HCT116 (cell line): ENCODE measurements at regions not wholly inside any gene's neighbourhood (a gene's known extent, or its start where the extent isn't known, plus 50 kb on each side); places are given as distances from the start of the nearest gene placed in this dataset.

Experiments
- ATAC-seq: fragments of 200-7000 bp; cut with Tn5 transposase; 2 replicates; pipeline ENCODE4 v1.9.1; 2020; ENCODE audit warnings: mild to moderate bottlenecking, moderate library complexity
- BruUV-seq: library from RNA; stranded (reverse); fragments of 400-500 nt; replicated peaks from 2 replicates; lab custom pipeline; 2021; lab: Mats Ljungman, UMichigan
- CTCF ChIA-PET: fragments of 300-600 bp; sonication (Branson Sonifier 250); formaldehyde crosslinking; loops from one replicate; lab custom pipeline; 2021; ENCODE audit warnings: antibody characterized with exemption; lab: Charles Lee
- POLR2A ChIA-PET: fragments of 300-600, 350-600 bp; sonication (Branson Sonifier 250); formaldehyde crosslinking; loops from one replicate; lab custom pipeline; 2021; ENCODE audit warnings: antibody characterized with exemption; lab: Charles Lee
- RAD21 ChIA-PET, 2 experiments: fragments of 300-600 bp; sonication (Branson Sonifier 250); formaldehyde crosslinking; loops; one replicate each; lab custom pipeline; 2023; ENCODE audit warnings: low total read pairs in 2 of 2; ENCODE audit not compliant: uncharacterized antibody in 2 of 2, unreplicated experiment in 2 of 2, low non-redundant PET in 1 of 2; lab: Charles Lee
- DNase-seq: peaks from one replicate; pipeline ENCODE4 v3.0.0-alpha.2; 2010; ENCODE audit warnings: low read depth, low spot score
- H2AFZ ChIP-seq: fragments of 200-600 bp; shearing (Covaris generic), sonication (generic); 2 replicates; pipeline ENCODE4 v1.6.1; 2017; ENCODE audit warnings: low read depth, mixed run types, mixed read lengths, antibody characterized with exemption, low read length; ENCODE audit not compliant: poor library complexity, severe bottlenecking
- H3K27ac ChIP-seq: 2 replicates; pipeline ENCODE4 v1.5.1; 2012; ENCODE audit warnings: low read depth, low read length
- H3K27me3 ChIP-seq: fragments of 200-600 bp; sonication (generic); 2 replicates; pipeline ENCODE4 v1.6.1; 2016; ENCODE audit warnings: mixed run types, low read length, mixed read lengths; ENCODE audit not compliant: insufficient read depth
- H3K36me3 ChIP-seq, 2 experiments: fragments of 200-500 bp in 1 of 2; fragments of 200-600 bp in 1 of 2; sonication (Bioruptor generic) in 1 of 2; sonication (generic) in 1 of 2; 2 replicates each; pipeline versions ENCODE4 v1.5.1 to v1.6.1; 2014 to 2016; ENCODE audit warnings: low read length in 2 of 2, inconsistent platforms in 1 of 2, mixed read lengths in 1 of 2, mixed run types in 1 of 2; ENCODE audit not compliant: insufficient read depth in 2 of 2, control insufficient read depth in 1 of 2
- H3K4me1 ChIP-seq, 2 experiments: fragments of 200-600 bp in 1 of 2; sonication (generic) in 1 of 2; 2 replicates each; pipeline versions ENCODE4 v1.5.1 to v1.6.1; 2012 to 2017; ENCODE audit warnings: low read length in 2 of 2, inconsistent platforms in 1 of 2, mild to moderate bottlenecking in 1 of 2, mixed read lengths in 1 of 2, mixed run types in 1 of 2, moderate library complexity in 1 of 2; ENCODE audit not compliant: insufficient read depth in 2 of 2, control insufficient read depth in 1 of 2
- H3K4me2 ChIP-seq: fragments of 200-600 bp; sonication (generic); 2 replicates; pipeline ENCODE4 v1.6.1; 2017; ENCODE audit warnings: mixed run types, low read length, mixed read lengths
- H3K4me3 ChIP-seq, 2 experiments: fragments of 200-600 bp in 1 of 2; sonication (generic) in 1 of 2; replicated peaks in 1 of 2; 2 replicates each; pipeline ENCODE4 v1.5.1; 2011 to 2016; ENCODE audit warnings: low read length in 2 of 2, control low read depth in 1 of 2, low read depth in 1 of 2, mild to moderate bottlenecking in 1 of 2, mixed read lengths in 1 of 2, mixed run types in 1 of 2
- H3K79me2 ChIP-seq: fragments of 200-600 bp; sonication (generic); 2 replicates; pipeline ENCODE4 v1.6.1; 2017; ENCODE audit warnings: mild to moderate bottlenecking, mixed run types, low read length, moderate library complexity, mixed read lengths; ENCODE audit not compliant: insufficient read depth
- H3K9ac ChIP-seq: fragments of 200-600 bp; sonication (generic); 2 replicates; pipeline ENCODE4 v1.6.1; 2016; ENCODE audit warnings: low read length, mixed read lengths
- H3K9me2 ChIP-seq: fragments of 200-600 bp; sonication (generic), shearing (Covaris generic); 2 replicates; pipeline ENCODE4 v1.6.1; 2017; ENCODE audit warnings: mixed run types, mild to moderate bottlenecking, moderate library complexity; ENCODE audit not compliant: insufficient read depth
- H3K9me3 ChIP-seq, 2 experiments: fragments of 200-500 bp in 1 of 2; fragments of 200-600 bp in 1 of 2; sonication (Bioruptor generic) in 1 of 2; sonication (generic) in 1 of 2; 2 replicates each; pipeline ENCODE4 v1.6.1; 2014 to 2017; ENCODE audit warnings: low read length in 2 of 2, mixed read lengths in 2 of 2, inconsistent platforms in 1 of 2, low read depth in 1 of 2, mild to moderate bottlenecking in 1 of 2, mixed run types in 1 of 2, moderate library complexity in 1 of 2; ENCODE audit not compliant: control insufficient read depth in 1 of 2, insufficient read depth in 1 of 2
- H4K20me1 ChIP-seq: fragments of 200-600 bp; sonication (generic), shearing (Covaris generic); 2 replicates; pipeline ENCODE4 v1.6.1; 2017; ENCODE audit warnings: mixed run types, mild to moderate bottlenecking, moderate library complexity; ENCODE audit not compliant: insufficient read depth
- CEBPB ChIP-seq: IDR thresholded peaks from 2 replicates; pipeline ENCODE4 v1.6.1; 2012; ENCODE audit warnings: low read depth
- EGR1 ChIP-seq: IDR thresholded peaks from 2 replicates; pipeline ENCODE4 v1.6.1; 2012; ENCODE audit warnings: low read depth
- EZH2 ChIP-seq: fragments of 200-600 bp; sonication (generic); IDR thresholded peaks from 2 replicates; pipeline ENCODE4 v1.6.1; 2017; ENCODE audit warnings: antibody characterized with exemption, mixed run types
- EZH2phosphoT487 ChIP-seq: fragments of 200-600 bp; IDR thresholded peaks from 2 replicates; pipeline ENCODE4 v1.6.1; 2018; ENCODE audit warnings: antibody characterized with exemption, borderline replicate concordance
- JUND ChIP-seq: IDR thresholded peaks from 2 replicates; pipeline ENCODE4 v1.6.1; 2012
- POLR2A ChIP-seq: IDR thresholded peaks from 2 replicates; pipeline ENCODE4 v1.7.0; 2011; ENCODE audit warnings: borderline replicate concordance; ENCODE audit not compliant: insufficient read depth, insufficient read length; ENCODE audit errors: extremely low read depth
- POLR2AphosphoS5 ChIP-seq: IDR thresholded peaks from 2 replicates; pipeline ENCODE4 v1.6.1; 2011; ENCODE audit warnings: mild to moderate bottlenecking, low read depth, low read length, moderate library complexity
- RAD21 ChIP-seq: IDR thresholded peaks from 2 replicates; pipeline ENCODE4 v1.6.1; 2012; ENCODE audit warnings: low read depth, mild to moderate bottlenecking
- REST ChIP-seq: IDR thresholded peaks from 2 replicates; pipeline ENCODE4 v1.6.1; 2012; ENCODE audit warnings: low read depth
- SRF ChIP-seq: IDR thresholded peaks from 2 replicates; pipeline ENCODE4 v1.6.1; 2012; ENCODE audit warnings: low read depth
- TCF7L2 ChIP-seq: IDR thresholded peaks from 2 replicates; pipeline ENCODE4 v1.7.0; 2011; ENCODE audit warnings: borderline replicate concordance, inconsistent platforms; ENCODE audit not compliant: insufficient read depth, insufficient read length; ENCODE audit errors: extremely low read depth
- YY1 ChIP-seq: IDR thresholded peaks from 2 replicates; pipeline ENCODE4 v1.6.1; 2011; ENCODE audit warnings: low read length, low read depth, moderate library complexity, mild to moderate bottlenecking; ENCODE audit not compliant: insufficient replicate concordance; ENCODE audit errors: extremely low read depth
- ZNF274 ChIP-seq: fragments of 200-500 bp; sonication (Bioruptor generic); IDR thresholded peaks from 2 replicates; pipeline ENCODE4 v1.6.1; 2014; ENCODE audit warnings: mild to moderate bottlenecking, low read depth, low read length, inconsistent platforms
- intact Hi-C: fragments of 100-400 bp; cut with micrococcal nuclease; formaldehyde crosslinking; loops from 2 replicates; pipeline ENCODE4 v1.10.0; 2022

GRCh38 chr6:167677422-167677789 is 149.3 kb upstream of the AFDN start:
- CTCF ChIA-PET = no interaction called here
- no peak for ATAC-seq
- H4K20me1 ChIP-seq = no peaks in the 10 kb centered on the region
- no peak overlapping the region for H3K4me2 ChIP-seq
- no peak for TF ChIP-seq POLR2AphosphoS5
- no peak for TF ChIP-seq POLR2A
- TF ChIP-seq RAD21 = no peak
- TF ChIP-seq REST = no peak
- TF ChIP-seq EGR1 = no peak
- TF ChIP-seq EZH2phosphoT487 = no peak
- no peak for TF ChIP-seq YY1
- no peak for TF ChIP-seq JUND
- TF ChIP-seq ZNF274 = no peak
- TF ChIP-seq EZH2 = no peak
- no peak for TF ChIP-seq CEBPB
- no peak for TF ChIP-seq TCF7L2
- no peak for TF ChIP-seq SRF
- RAD21 ChIA-PET = no interaction called here
- no peak overlapping the region for H2AFZ ChIP-seq
- no peaks in the 10 kb centered on the region for H3K27me3 ChIP-seq
- no peak overlapping the region for H3K27ac ChIP-seq
- H3K9me2 ChIP-seq = no peaks in the 10 kb centered on the region
- H3K4me3 ChIP-seq = no peak overlapping the region
- intact Hi-C loops = no loop called here
- H3K4me1 ChIP-seq = peaks cover 0 to 11% of the 10 kb centered on the region in 2 experiments; a peak in 3 of 4 replicates
- H3K79me2 ChIP-seq = no peaks in the 10 kb centered on the region
- BruUV-seq = no TSS peak
- no peaks in the 10 kb centered on the region for H3K36me3 ChIP-seq
- POLR2A ChIA-PET = no interaction called here
- H3K9me3 ChIP-seq = peaks cover 0 to 2% of the 10 kb centered on the region in 2 experiments; a peak in 1 of 4 replicates
- DNase-seq = no peak
- H3K9ac ChIP-seq = no peak overlapping the region
